ENCODE measurements at regions not wholly inside any gene's neighbourhood (a gene's known extent, or its start where the extent isn't known, plus 50 kb on each side); places are given as distances from the start of the nearest gene placed in this dataset.

GRCh38 chr2:19462256-19462645 is 103.8 kb upstream of the OSR1 start:
- WGBS (ENCODE audit: insufficient coverage), result no CpG with 5 or more reads among the region's 2 CpGs
- intact Hi-C loops (cut with micrococcal nuclease), result no loop called here

GRCh38 chr2:19461504-19462255 is 103.3 kb upstream of the OSR1 start:
- H3K27ac ChIP-seq (ENCODE audit: low read length in 2 of 2), result no peak overlapping the region
- CTCF ChIA-PET, result no interaction called here
- Mint-ChIP-seq H3K4me3 (no peak overlapping the region), H3K27ac (no peak overlapping the region), H3K9me3 (ENCODE audit: insufficient read depth) (peaks cover 2% of the 10 kb centered on the region), H3K4me1 (no peaks in the 10 kb centered on the region), H3K27me3 (peaks cover 6% of the 10 kb centered on the region)
- H3K36me3 ChIP-seq (replicated peaks in 1 of 2; ENCODE audit: control extremely low read depth in 1 of 2, control insufficient read depth in 1 of 2, extremely low read depth in 1 of 2, insufficient read depth in 2 of 2, low read length in 1 of 2), result no peaks in the 10 kb centered on the region
- H2AFZ ChIP-seq (ENCODE audit: insufficient read depth, low read depth, low read length, poor library complexity, severe bottlenecking), result no peak overlapping the region
- no peaks in the 10 kb centered on the region for H4K20me1 ChIP-seq (ENCODE audit: control insufficient read depth, insufficient read depth, low read length, poor library complexity, severe bottlenecking)
- no peak overlapping the region for H3K9ac ChIP-seq (ENCODE audit: low read length)
- H3K79me2 ChIP-seq (ENCODE audit: control insufficient read depth, insufficient read depth, low read length), result no peaks in the 10 kb centered on the region
- DNase-seq (no peak), ATAC-seq (ENCODE audit: low read depth) (no peak)
- intact Hi-C loops (cut with micrococcal nuclease), result no loop called here
- H3K4me1 ChIP-seq (ENCODE audit: control insufficient read depth in 2 of 2, insufficient read depth in 2 of 2, low read length in 2 of 2), result no peaks in the 10 kb centered on the region
- WGBS (ENCODE audit: insufficient coverage), result no CpG with 5 or more reads among the region's 5 CpGs
- TF ChIP-seq EZH2 (IDR thresholded peaks at IDR 0.05; ENCODE audit: borderline replicate concordance, insufficient read depth, low read depth, low read length, poor library complexity, severe bottlenecking) (no peak), CTCF (IDR thresholded peaks at IDR 0.05) (no peak)
- H3K9me3 ChIP-seq (ENCODE audit: control extremely low read depth in 1 of 3, control insufficient read depth in 2 of 3, insufficient read depth in 1 of 3, low read length in 2 of 3), result peaks cover 0 to 3% (median 0%) of the 10 kb centered on the region in 3 donors
- H3K4me3 ChIP-seq (ENCODE audit: control extremely low read depth in 1 of 5, extremely low read depth in 1 of 5, insufficient read depth in 1 of 5, low read depth in 2 of 5, low read length in 4 of 5), result no peak overlapping the region
- no peaks in the 10 kb centered on the region for H3K27me3 ChIP-seq (replicated peaks in 1 of 4; ENCODE audit: control extremely low read depth in 1 of 4, control insufficient read depth in 3 of 4, insufficient read depth in 4 of 4, low read length in 3 of 4)
- no peak overlapping the region for H3K4me2 ChIP-seq (replicated peaks; ENCODE audit: low read depth, low read length, poor library complexity, severe bottlenecking)
- POLR2A ChIA-PET, result no interaction called here

More at GRCh38 chr2:19462256-19462645, 103.8 kb upstream of the OSR1 start:
- no peaks in the 10 kb centered on the region for H3K36me3 ChIP-seq (replicated peaks in 1 of 2; ENCODE audit: control extremely low read depth in 1 of 2, control insufficient read depth in 1 of 2, extremely low read depth in 1 of 2, insufficient read depth in 2 of 2, low read length in 1 of 2)
- H3K27ac Mint-ChIP-seq, result no peak overlapping the region
- H3K9ac ChIP-seq (ENCODE audit: low read length), result no peak overlapping the region
- no peaks in the 10 kb centered on the region for H3K4me1 Mint-ChIP-seq
- H2AFZ ChIP-seq (ENCODE audit: insufficient read depth, low read depth, low read length, poor library complexity, severe bottlenecking), result no peak overlapping the region
- peaks cover 6% of the 10 kb centered on the region for H3K27me3 Mint-ChIP-seq
- peaks cover 0 to 3% (median 0%) of the 10 kb centered on the region in 3 donors for H3K9me3 ChIP-seq (ENCODE audit: control extremely low read depth in 1 of 3, control insufficient read depth in 2 of 3, insufficient read depth in 1 of 3, low read length in 2 of 3)
- H3K27me3 ChIP-seq (replicated peaks in 1 of 4; ENCODE audit: control extremely low read depth in 1 of 4, control insufficient read depth in 3 of 4, insufficient read depth in 4 of 4, low read length in 3 of 4), result no peaks in the 10 kb centered on the region
- no peaks in the 10 kb centered on the region for H3K4me1 ChIP-seq (ENCODE audit: control insufficient read depth in 2 of 2, insufficient read depth in 2 of 2, low read length in 2 of 2)
- ChIA-PET POLR2A (no interaction called here), CTCF (no interaction called here)
- DNase-seq (no peak), ATAC-seq (ENCODE audit: low read depth) (no peak)
- no peak overlapping the region for H3K4me2 ChIP-seq (replicated peaks; ENCODE audit: low read depth, low read length, poor library complexity, severe bottlenecking)
- peaks cover 2% of the 10 kb centered on the region for H3K9me3 Mint-ChIP-seq (ENCODE audit: insufficient read depth)
- H3K79me2 ChIP-seq (ENCODE audit: control insufficient read depth, insufficient read depth, low read length), result no peaks in the 10 kb centered on the region
- H4K20me1 ChIP-seq (ENCODE audit: control insufficient read depth, insufficient read depth, low read length, poor library complexity, severe bottlenecking), result no peaks in the 10 kb centered on the region
- H3K4me3 Mint-ChIP-seq, result no peak overlapping the region
- H3K27ac ChIP-seq (ENCODE audit: low read length in 2 of 2), result no peak overlapping the region
- no peak for TF ChIP-seq EZH2 (IDR thresholded peaks at IDR 0.05; ENCODE audit: borderline replicate concordance, insufficient read depth, low read depth, low read length, poor library complexity, severe bottlenecking)
- H3K4me3 ChIP-seq (ENCODE audit: control extremely low read depth in 1 of 5, extremely low read depth in 1 of 5, insufficient read depth in 1 of 5, low read depth in 2 of 5, low read length in 4 of 5), result no peak overlapping the region

All from B cell (primary cell).